SW480 (cell line): ENCODE measurements at regions not wholly inside any gene's neighbourhood (a gene's known extent, or its start where the extent isn't known, plus 50 kb on each side); places are given as distances from the start of the nearest gene placed in this dataset.
"Not testable (repeated sequence)": the region's sequence is repeated elsewhere in the genome, so short reads cannot be mapped to it uniquely, and the experiment has no call there.

Experiments used
- DNase-seq: peaks from one replicate; pipeline ENCODE4 v3.0.0-alpha.2; 2016; ENCODE audit warnings: low spot score

GRCh38 chr7:11221984-11222383 is 248.3 kb downstream of the PHF14 start:
- DNase-seq: no peak

- no peak for DNase-seq
Observed at GRCh38 chr7:11224535-11224934, 250.9 kb downstream of the PHF14 start.

GRCh38 chr7:11228515-11228914 is 254.8 kb downstream of the PHF14 start:
- no peak for DNase-seq

- DNase-seq: no peak
Observed at GRCh38 chr7:11231190-11231589, 257.5 kb downstream of the PHF14 start.

DNA sequence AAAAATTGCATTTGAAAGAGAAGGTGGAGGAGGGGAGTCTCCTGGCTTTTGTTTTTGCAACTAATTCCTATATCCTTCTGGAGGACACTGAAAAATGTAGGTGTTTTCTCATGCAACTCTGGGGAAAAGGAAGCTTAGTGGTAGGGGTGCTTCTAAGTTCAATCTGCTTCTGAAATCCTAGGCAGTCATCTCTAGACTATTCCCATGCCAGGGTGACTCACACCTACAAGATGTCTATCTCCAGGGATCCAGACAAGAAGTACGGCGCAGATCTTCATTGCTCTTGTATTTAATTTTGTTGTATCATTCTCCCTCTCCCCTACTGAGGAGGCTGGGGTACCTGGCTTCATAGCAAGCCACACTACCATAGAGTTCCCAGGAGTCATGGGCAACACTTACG is 258.8 kb downstream of the PHF14 start:
- DNase-seq: no peak

GRCh38 chr7:11233871-11234270 is 260.2 kb downstream of the PHF14 start:
- DNase-seq: no peak

- no peak for DNase-seq
Observed at GRCh38 chr7:11235491-11235890, 261.8 kb downstream of the PHF14 start.

DNA sequence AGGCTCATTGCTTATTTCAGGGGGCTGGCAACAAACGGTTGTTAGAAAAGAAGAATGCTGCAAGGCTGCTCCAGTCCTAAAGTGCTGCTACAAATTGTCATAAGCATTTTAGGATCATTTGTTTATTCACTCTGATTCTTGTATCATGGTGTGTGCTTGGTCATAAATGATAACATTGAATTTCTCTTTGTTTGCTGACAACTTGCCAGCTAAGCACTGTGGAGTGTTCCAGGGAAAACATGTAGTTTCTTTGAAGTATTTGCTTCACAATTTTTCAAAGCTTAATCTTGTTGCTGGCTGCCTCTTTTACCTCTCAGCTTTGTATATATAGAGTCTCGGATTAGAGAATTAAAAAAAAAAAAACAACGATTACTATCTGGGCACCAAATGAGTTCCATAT is 263.0 kb downstream of the PHF14 start:
- DNase-seq: no peak

DNA sequence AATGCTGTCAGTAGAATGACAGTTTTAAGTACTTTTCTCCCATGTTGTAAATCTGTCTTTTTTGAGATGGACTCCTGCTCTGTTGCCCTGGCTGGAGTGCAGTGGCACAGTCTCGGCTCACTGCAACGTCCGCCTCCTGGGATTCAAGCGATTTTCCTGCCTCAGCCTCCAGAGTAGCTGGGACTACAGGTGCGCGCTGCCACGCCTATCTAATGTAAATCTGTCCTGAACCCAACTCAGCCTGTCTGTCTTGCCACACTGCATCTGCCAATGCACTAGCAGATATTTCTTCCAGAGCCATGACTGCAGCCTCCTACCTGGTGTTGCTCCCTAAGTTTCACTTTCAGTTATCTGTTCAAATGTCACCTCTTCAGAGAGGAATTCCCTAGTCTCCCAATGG is 264.1 kb downstream of the PHF14 start:
- DNase-seq: peak; percentile 21

- no peak for DNase-seq
Observed at GRCh38 chr7:11239316-11239715, 265.6 kb downstream of the PHF14 start.

DNA sequence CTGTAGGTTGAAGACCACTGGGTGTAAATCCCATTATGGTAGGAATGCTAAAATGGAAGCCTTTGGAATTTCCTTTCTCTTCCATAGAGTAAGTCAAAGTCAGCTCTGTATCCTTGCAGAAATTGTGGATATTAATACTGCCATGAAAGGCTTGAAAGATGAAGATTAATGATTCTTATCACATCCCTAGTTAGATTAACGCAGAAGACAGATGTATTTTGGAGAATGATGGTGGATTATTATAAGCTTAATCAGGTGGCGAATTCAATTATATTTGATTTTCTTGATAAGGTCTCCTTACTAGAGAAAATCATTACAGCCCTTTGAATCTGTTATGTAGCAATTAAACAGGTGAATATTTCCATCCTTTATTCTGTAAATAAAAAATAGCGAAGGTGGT is 270.1 kb downstream of the PHF14 start:
- no peak for DNase-seq

- DNase-seq: no peak
Observed at GRCh38 chr7:11244149-11244548, 270.5 kb downstream of the PHF14 start.

DNA sequence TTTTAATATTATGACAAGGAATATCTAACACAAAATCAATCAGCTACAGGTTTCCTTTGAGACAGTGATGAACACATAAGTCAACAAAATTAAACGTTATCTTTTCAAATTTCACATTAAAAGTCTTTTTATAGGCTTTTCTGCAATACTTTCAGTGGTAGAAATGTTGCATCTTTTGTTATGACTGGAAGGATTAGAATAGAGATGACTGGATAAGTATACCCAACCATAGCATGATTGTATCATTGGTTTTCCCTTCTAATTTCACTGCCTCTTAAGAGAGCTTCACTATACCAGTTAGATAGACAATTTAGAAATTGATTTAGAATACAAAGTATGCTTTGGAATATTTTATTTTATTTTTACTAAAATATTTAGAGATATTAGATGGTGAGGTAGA is 273.9 kb downstream of the PHF14 start:
- DNase-seq: no peak

DNA sequence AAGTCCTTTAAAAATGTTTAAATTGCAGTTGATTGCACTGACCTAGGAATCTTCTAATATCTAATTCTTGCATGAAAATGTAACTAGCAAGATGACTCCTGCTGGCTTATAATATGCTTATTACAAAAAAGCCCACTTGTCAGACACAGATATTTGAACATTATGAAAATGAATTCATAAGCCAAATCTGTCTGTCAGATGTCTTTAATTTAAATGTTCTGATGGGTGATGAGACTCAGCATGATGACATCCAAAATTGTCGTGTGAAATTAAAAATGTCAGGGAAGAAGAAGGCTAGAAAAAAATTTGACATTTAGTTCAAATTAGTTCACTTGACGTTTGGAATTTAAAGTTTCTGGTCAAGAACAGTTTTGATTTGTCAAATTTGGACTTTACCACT is 277.8 kb downstream of the PHF14 start:
- no peak for DNase-seq

DNA sequence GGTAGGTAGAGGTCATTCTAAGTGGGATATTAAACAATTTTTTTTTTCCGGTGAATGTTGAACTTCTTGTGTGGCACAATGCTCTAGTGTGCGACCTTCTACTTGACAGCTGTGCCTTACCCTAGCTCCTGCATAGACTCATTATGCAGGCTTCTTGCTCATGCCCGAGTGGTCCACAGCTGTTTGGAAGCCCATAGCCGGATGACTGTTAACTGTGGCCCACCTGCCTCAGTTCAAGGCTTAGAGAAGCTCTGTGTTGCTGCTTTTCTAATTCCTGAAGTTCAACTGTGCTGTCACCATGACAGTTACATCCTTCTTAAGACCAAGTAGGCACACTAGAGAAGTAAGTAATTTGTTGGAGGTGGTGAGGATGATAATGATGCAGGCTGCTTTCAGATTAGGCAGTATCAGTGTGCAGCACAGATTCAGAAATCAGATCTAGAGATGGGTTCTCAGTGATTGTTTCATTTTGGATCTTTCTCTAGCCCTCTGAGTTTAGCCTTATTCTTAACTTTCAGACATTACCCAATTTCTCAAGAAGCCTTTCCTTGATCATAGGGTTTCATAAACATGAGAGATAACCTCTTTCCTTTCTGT is 278.4 kb downstream of the PHF14 start:
- no peak for DNase-seq

GRCh38 chr7:11252705-11253272 is 279.1 kb downstream of the PHF14 start:
- DNase-seq: no peak

DNA sequence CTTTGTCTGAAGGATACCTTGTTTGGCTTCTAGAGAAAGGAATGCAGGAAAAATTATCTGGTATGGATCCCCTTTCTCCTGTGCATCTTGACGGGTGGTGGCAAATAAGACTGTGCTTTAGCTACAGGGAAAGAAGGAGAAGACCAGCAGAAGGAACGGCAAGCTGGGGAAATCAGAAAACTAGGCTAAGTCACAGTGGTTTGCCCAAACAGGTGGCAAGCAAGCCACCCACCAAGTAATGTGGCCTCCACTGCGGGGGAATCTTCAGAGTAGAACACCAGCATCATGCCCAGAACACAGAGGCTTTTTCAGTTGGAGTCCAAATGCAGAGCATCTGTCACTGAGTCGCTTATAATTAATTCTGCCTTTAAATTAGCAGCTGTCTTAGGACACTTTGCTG is 282.8 kb downstream of the PHF14 start:
- DNase-seq: no peak

- no peak for DNase-seq
Observed at GRCh38 chr7:11261470-11261869, 287.8 kb downstream of the PHF14 start.

DNA sequence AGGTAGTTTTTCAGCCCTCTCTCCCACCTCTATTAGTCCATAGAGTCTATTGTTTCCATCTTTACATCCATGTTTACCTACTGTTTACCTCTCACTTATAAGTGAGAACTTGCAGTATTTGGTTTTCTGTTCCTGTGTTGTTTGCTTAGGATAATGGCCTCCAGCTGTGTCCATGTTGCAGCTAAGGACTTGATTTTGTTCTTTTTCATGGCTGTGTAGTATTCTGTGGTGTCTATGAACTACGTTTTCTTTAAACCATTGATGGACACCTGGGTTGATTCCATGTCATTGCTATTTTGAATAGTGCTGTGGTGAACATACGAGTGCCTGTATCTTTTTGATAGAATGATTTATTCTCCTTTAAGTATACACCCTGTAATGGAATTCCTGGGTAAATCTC is 292.4 kb downstream of the PHF14 start:
- DNase-seq: no peak

DNA sequence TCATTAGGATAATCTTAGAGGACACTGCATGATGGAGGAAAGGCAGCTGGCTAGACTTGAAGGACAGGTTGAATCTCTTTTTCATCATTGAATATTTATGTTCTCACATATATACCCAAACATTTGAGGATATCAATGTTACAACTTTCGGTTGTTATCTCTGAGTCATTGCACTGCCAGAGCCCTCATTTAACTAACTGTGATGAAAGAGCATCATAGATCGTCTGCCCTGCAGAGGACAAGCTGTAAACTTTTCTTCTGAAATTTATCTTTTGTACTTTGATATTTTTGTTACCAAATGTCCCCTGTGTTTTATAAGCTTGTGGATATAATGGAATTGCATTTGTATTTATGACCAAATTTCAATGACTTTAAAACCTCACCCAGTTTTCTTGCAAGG is 298.7 kb downstream of the PHF14 start:
- no peak for DNase-seq

GRCh38 chr7:11274074-11274473 is 300.4 kb downstream of the PHF14 start:
- DNase-seq: no peak

- DNase-seq: no peak
Observed at GRCh38 chr7:11281953-11282352, 308.3 kb downstream of the PHF14 start.

- DNase-seq: not testable (repeated sequence)
Observed at GRCh38 chr7:11283584-11283983, 309.9 kb downstream of the PHF14 start.

GRCh38 chr7:11290863-11291262 is 317.2 kb downstream of the PHF14 start:
- DNase-seq: no peak
